OCI-LY1 (cell line): ENCODE measurements at regions not wholly inside any gene's neighbourhood (a gene's known extent, or its start where the extent isn't known, plus 50 kb on each side); places are given as distances from the start of the nearest gene placed in this dataset.

Experiments used
- H2AFZ ChIP-seq: fragments of 200-600 bp; sonication (generic), shearing (Covaris generic); 2 replicates; pipeline ENCODE4 v1.6.0; 2014; ENCODE audit warnings: antibody characterized with exemption, mild to moderate bottlenecking, low read length
- H3F3A ChIP-seq: fragments of 200-600 bp; sonication (generic), shearing (Covaris generic); 2 replicates; pipeline ENCODE4 v1.6.0; 2014; ENCODE audit warnings: mild to moderate bottlenecking, antibody characterized with exemption, low read length, moderate library complexity; ENCODE audit not compliant: insufficient read depth
- H3K27ac ChIP-seq: fragments of 200-600 bp; sonication (generic); 2 replicates; pipeline ENCODE4 v1.5.1; 2014; ENCODE audit warnings: low read length, mixed run types, mild to moderate bottlenecking, low read depth; ENCODE audit not compliant: poor library complexity, severe bottlenecking
- H3K27me3 ChIP-seq: fragments of 200-600 bp; sonication (generic); 2 replicates; pipeline ENCODE4 v1.6.0; 2014; ENCODE audit warnings: antibody characterized with exemption, mild to moderate bottlenecking, low read length, moderate library complexity; ENCODE audit not compliant: insufficient read depth
- H3K36me3 ChIP-seq: fragments of 200-600 bp; sonication (generic); 2 replicates; pipeline ENCODE4 v1.6.1; 2014; ENCODE audit warnings: mild to moderate bottlenecking, antibody characterized with exemption, low read length, moderate library complexity, mixed read lengths; ENCODE audit not compliant: insufficient read depth
- H3K4me1 ChIP-seq: fragments of 200-600 bp; sonication (generic); 2 replicates; pipeline ENCODE4 v1.5.1; 2014; ENCODE audit warnings: mild to moderate bottlenecking, low read length, moderate library complexity; ENCODE audit not compliant: insufficient read depth, severe bottlenecking
- H3K4me2 ChIP-seq: fragments of 200-600 bp; sonication (generic), shearing (Covaris generic); 2 replicates; pipeline ENCODE4 v1.6.1; 2014; ENCODE audit warnings: low read length
- H3K4me3 ChIP-seq: fragments of 200-600 bp; sonication (generic); 2 replicates; pipeline ENCODE4 v1.5.1; 2014; ENCODE audit warnings: low read length, low read depth, mild to moderate bottlenecking, mixed read lengths; ENCODE audit not compliant: poor library complexity, severe bottlenecking
- H3K79me2 ChIP-seq: fragments of 200-600 bp; shearing (Covaris generic); 2 replicates; pipeline ENCODE4 v1.6.1; 2016; ENCODE audit warnings: mixed run types, low read length, mixed read lengths; ENCODE audit not compliant: insufficient read depth
- H3K9ac ChIP-seq: fragments of 200-600 bp; sonication (generic), shearing (Covaris generic); 2 replicates; pipeline ENCODE4 v1.6.1; 2014; ENCODE audit warnings: mild to moderate bottlenecking, low read length, mixed read lengths
- H3K9me2 ChIP-seq: fragments of 200-600 bp; sonication (generic), shearing (Covaris generic); 2 replicates; pipeline ENCODE4 v1.6.1; 2014; ENCODE audit warnings: low read depth, mild to moderate bottlenecking, low read length, mixed read lengths
- H3K9me3 ChIP-seq: fragments of 200-600 bp; shearing (Covaris generic); 2 replicates; pipeline ENCODE4 v1.6.1; 2014; ENCODE audit warnings: low read length, mixed read lengths
- H4K20me1 ChIP-seq: fragments of 200-600 bp; sonication (generic), shearing (Covaris generic); 2 replicates; pipeline ENCODE4 v1.6.0; 2016; ENCODE audit warnings: mild to moderate bottlenecking, low read length; ENCODE audit not compliant: insufficient read depth
- EZH2 ChIP-seq: fragments of 200-600 bp; sonication (generic), shearing (Covaris generic); IDR thresholded peaks from 2 replicates; pipeline ENCODE4 v1.8.0; 2017; ENCODE audit warnings: borderline replicate concordance, mixed run types, mild to moderate bottlenecking, antibody characterized with exemption, low read length, moderate library complexity, mixed read lengths
- TF ChIP-seq, protein P1 (sequence below): fragments of 200-600 bp; sonication (generic), shearing (Covaris generic); IDR thresholded peaks from 2 replicates; pipeline ENCODE4 v1.5.1; 2017; ENCODE audit warnings: mild to moderate bottlenecking, antibody characterized with exemption, low read length, moderate library complexity, mixed read lengths

DNA sequence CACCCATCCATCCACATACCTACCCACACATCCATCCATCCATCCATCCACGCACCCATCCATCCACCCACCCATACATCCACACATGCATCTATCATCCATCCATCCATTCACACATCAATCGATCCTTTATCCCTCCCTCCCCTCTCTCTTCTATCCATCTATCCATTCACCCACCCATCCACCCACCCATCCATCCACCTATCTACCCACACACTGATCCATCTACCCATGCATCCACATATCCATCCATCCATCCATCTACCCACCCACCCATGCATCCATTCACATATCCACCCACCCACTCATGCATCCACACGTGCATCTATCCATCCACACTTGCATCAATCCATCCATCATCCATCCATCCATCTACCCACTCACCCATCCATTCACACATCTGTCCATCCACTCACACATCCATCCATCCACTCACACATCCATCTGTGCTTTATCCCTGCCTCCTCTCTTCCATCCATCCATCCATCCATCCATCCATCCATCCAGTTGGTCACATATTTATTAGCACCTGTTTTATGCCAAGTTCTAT is 366.1 kb downstream of the CTTN start:
- no peaks in the 10 kb centered on the region for H3F3A ChIP-seq
- H3K9ac ChIP-seq = no peak overlapping the region
- no peaks in the 10 kb centered on the region for H3K27me3 ChIP-seq
- no peaks in the 10 kb centered on the region for H3K4me1 ChIP-seq
- no peaks in the 10 kb centered on the region for H3K9me2 ChIP-seq
- no peaks in the 10 kb centered on the region for H4K20me1 ChIP-seq
- H3K9me3 ChIP-seq = no peaks in the 10 kb centered on the region
- no peaks in the 10 kb centered on the region for H3K79me2 ChIP-seq
- no peak overlapping the region for H3K4me3 ChIP-seq
- no peak for TF ChIP-seq EZH2
- TF ChIP-seq, protein P1, sequence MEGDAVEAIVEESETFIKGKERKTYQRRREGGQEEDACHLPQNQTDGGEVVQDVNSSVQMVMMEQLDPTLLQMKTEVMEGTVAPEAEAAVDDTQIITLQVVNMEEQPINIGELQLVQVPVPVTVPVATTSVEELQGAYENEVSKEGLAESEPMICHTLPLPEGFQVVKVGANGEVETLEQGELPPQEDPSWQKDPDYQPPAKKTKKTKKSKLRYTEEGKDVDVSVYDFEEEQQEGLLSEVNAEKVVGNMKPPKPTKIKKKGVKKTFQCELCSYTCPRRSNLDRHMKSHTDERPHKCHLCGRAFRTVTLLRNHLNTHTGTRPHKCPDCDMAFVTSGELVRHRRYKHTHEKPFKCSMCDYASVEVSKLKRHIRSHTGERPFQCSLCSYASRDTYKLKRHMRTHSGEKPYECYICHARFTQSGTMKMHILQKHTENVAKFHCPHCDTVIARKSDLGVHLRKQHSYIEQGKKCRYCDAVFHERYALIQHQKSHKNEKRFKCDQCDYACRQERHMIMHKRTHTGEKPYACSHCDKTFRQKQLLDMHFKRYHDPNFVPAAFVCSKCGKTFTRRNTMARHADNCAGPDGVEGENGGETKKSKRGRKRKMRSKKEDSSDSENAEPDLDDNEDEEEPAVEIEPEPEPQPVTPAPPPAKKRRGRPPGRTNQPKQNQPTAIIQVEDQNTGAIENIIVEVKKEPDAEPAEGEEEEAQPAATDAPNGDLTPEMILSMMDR = no peak
- no peak overlapping the region for H3K27ac ChIP-seq
- no peak overlapping the region for H3K4me2 ChIP-seq
- no peak overlapping the region for H2AFZ ChIP-seq
- no peaks in the 10 kb centered on the region for H3K36me3 ChIP-seq

- H3K4me3 ChIP-seq = no peak overlapping the region
- H3K9me3 ChIP-seq = no peaks in the 10 kb centered on the region
- no peaks in the 10 kb centered on the region for H3K79me2 ChIP-seq
- H3K9me2 ChIP-seq = no peaks in the 10 kb centered on the region
- H2AFZ ChIP-seq = no peak overlapping the region
- no peaks in the 10 kb centered on the region for H4K20me1 ChIP-seq
- TF ChIP-seq EZH2 = no peak
- TF ChIP-seq, protein P1 = no peak
- H3F3A ChIP-seq = no peaks in the 10 kb centered on the region
- H3K27ac ChIP-seq = no peak overlapping the region
- H3K4me2 ChIP-seq = no peak overlapping the region
- H3K9ac ChIP-seq = no peak overlapping the region
- no peaks in the 10 kb centered on the region for H3K27me3 ChIP-seq
- H3K4me1 ChIP-seq = no peaks in the 10 kb centered on the region
- H3K36me3 ChIP-seq = no peaks in the 10 kb centered on the region
Observed at GRCh38 chr11:70766901-70767300, 368.6 kb downstream of the CTTN start.

- no peak overlapping the region for H3K27ac ChIP-seq
Observed at GRCh38 chr11:70768346-70769095, 370.2 kb downstream of the CTTN start.

More at GRCh38 chr11:70768346-70769095, 370.2 kb downstream of the CTTN start:
- Histone ChIP-seq H2AFZ (no peak overlapping the region), H4K20me1 (no peaks in the 10 kb centered on the region), H3K9me3 (no peaks in the 10 kb centered on the region), H3K4me3 (no peak overlapping the region), H3K36me3 (no peaks in the 10 kb centered on the region), H3K4me1 (no peaks in the 10 kb centered on the region), H3K4me2 (no peak overlapping the region), H3K9me2 (no peaks in the 10 kb centered on the region), H3F3A (no peaks in the 10 kb centered on the region), H3K79me2 (no peaks in the 10 kb centered on the region), H3K9ac (no peak overlapping the region), H3K27me3 (no peaks in the 10 kb centered on the region)
- TF ChIP-seq, protein P1 = no peak
- TF ChIP-seq EZH2 = no peak
